T47D (cell line): ENCODE measurements at regions not wholly inside any gene's neighbourhood (a gene's known extent, or its start where the extent isn't known, plus 50 kb on each side); places are given as distances from the start of the nearest gene placed in this dataset.

Experiments
- DNase-seq, 2 experiments: peaks; one replicate each; pipeline versions ENCODE4 v3.0.0 to v3.0.0-alpha.2; 2011 to 2012; ENCODE audit warnings: low read depth in 1 of 2, low spot score in 1 of 2
- JUND ChIP-seq: IDR thresholded peaks from 2 replicates; pipeline ENCODE4 v1.6.1; 2012; ENCODE audit warnings: low read depth
- in situ Hi-C: cut with HindIII; loops from 2 replicates; pipeline ENCODE4 v1.10.0; 2016; ENCODE audit warnings: low sequenced_read_pairs, low pct_unique_long_range_greater_than_20kb

DNA sequence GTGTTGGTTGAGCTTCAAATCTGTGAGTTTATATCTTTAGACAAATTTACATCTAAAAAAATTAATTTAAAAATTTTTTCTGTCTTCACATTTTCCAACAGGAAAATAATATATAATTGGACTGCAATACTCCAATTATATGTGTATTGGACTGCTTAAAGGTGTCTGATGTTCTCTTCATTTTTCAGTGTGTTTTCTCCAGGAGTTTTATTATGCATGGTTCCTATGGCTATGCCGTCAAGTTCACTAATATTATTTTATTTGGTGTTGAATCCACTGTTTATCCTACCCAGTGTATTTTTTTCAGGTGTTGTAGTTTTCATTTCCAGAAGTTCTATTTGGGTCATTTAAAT lies 62.1 kb upstream of the CTLA4 start:
- in situ Hi-C loops: no loop called here
- no peak for TF ChIP-seq JUND
- no peak for DNase-seq

DNA sequence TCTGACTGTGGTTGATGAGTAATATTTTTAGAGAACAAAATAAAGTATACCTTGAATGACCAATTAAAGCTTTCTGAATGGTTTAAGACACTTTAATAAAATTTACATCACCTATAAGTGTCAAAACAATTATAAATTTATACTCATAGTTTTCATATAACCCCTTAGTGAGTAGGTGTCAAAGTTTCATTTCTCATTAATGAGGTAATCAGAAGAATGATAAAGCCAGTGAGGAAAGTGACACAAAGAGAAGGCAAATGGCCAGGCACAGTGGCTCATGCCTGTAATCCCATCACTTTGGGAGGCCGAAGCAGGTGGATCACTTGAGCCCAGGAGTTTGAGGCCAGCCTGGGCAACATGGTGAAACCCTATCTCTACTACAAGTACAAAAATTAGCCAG lies 60.8 kb upstream of the CTLA4 start:
- TF ChIP-seq JUND: no peak
- no peak for DNase-seq
- in situ Hi-C loops: no loop called here

- TF ChIP-seq JUND: no peak
- no peak for DNase-seq
Measured at GRCh38 chr2:203808046-203808750, 59.4 kb upstream of the CTLA4 start.

DNA sequence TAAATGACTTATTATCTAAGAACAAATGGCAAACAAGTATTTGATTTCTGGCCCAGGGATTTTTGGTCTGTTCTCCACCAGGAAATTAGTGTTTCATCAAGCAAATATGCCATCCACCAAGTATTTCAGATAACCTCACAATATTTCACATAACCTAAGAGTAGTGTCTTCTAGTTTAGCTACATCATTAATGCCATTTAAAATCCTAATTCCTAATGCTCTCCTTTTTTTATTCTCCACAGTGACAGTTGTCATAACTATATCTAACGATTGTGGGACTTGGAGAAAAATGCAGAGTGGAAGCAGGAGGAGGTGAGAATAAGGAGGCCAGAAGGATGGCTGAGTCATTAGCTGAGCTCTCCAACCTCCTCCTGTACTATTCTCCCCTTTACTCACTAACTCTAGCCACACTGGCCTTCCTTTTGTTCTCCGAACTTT lies 58.5 kb upstream of the CTLA4 start:
- in situ Hi-C loops: no loop called here
- no peak for TF ChIP-seq JUND

More at GRCh38 chr2:203808046-203808750, 59.4 kb upstream of the CTLA4 start:
- in situ Hi-C loops: no loop called here

GRCh38 chr2:203809991-203810510 lies 57.5 kb upstream of the CTLA4 start:
- DNase-seq: no peak
- in situ Hi-C loops: no loop called here
- TF ChIP-seq JUND: no peak

More for the DNA sequence above, 58.5 kb upstream of the CTLA4 start:
- DNase-seq: no peak

DNA sequence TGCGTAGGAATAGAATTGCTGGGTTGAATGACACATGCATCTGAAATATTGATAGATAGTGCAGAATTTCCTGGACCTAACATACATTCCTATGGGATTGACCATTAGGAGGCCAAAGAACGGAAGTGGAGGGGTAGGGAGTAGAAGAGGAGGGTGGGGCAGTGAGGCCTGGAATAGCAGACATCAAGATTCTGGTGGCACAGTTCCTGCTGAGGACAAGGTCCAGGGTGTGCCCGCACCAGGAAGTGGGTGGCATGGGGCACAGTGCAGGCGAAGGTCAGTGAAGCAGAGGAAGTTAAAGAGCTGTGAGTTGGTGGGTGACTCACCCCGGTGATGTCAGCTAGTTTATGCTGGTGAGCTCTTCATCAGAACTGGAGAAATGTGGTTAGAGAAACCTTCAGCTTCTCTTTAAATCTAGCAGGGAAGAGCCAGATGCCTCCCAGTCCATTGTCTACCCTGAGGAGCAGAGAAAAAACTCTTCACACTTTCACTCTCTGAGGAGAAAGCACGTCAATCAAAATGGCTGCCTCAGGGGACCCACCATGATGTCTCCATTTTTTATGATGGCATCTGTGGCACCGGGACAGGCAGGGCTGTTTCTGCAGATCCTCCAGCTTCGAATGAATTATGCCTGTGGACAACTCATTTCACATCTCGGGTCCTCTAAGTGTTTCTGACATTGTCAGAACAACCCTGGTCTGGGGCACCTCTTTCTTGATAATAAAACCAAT lies 55.9 kb upstream of the CTLA4 start:
- in situ Hi-C loops: no loop called here
- no peak for DNase-seq
- TF ChIP-seq JUND: no peak

GRCh38 chr2:203812294-203813221 lies 55.0 kb upstream of the CTLA4 start:
- no peak for TF ChIP-seq JUND
- in situ Hi-C loops: no loop called here

DNA sequence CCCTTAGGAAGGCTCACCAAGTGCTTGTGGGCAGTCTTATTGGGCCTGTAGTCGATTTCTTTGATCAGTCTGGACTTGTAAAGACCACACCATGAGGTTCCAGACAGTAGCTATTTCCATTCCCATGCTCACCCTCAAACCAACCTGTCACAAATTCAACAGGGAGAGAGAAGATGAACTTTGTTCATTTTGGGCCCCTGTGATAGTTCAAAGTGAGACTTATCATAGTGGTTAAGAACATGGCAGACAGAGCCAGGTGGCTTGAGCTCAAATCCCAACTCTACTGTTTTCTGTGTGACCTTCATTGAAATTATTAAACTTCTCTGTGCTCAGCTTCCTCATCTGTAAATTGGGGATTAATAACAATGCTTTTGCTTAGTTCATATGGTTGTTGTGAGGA lies 53.9 kb upstream of the CTLA4 start:
- in situ Hi-C loops: no loop called here
- DNase-seq: no peak
- no peak for TF ChIP-seq JUND

More at GRCh38 chr2:203812294-203813221, 55.0 kb upstream of the CTLA4 start:
- no peak for DNase-seq

DNA sequence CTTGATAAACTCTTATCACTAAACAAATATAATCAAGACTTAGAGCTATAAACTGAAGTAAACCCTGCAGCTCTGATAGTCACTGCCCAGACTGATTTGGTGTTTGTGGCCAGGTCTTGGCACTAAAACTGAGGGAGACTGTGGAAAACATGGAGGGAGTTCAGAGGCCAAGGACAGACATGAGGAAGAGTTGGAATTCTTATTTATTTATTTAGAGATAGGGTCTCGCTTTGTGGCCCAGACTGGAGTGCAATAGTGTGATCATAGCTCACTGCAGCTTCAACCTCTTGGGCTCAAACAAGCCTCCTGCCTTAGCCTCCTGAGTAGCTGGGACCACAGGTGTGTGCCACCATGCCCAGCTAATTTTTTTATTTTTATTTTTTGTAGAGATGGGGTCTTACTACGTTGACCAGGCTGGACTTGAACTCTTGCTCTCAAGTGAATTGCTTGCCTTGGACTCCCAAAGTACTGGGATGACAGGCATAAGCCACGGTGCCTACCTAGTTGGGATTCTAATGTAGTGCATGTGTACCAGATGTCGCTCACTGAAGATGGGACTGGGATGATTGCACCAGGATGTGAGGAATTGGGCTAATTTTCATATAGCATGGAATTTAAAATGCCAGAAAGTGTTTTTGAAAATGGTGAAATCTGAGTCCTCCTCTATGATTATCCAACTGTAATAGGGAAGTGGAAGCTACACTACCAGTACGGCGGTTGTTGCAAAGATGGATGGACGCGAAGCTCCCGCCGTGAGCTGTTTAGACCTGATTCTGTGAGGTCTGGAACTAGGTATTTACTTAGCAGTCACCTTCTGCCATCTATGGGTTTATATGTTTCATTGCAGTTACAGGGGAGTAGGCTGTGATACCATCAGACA lies 52.7 kb upstream of the CTLA4 start:
- peak; percentile 51 to 68 for DNase-seq
- in situ Hi-C loops: no loop called here
- no peak for TF ChIP-seq JUND

- DNase-seq: no peak
- TF ChIP-seq JUND: no peak
- in situ Hi-C loops: no loop called here
Measured at GRCh38 chr2:203815541-203815898, 52.1 kb upstream of the CTLA4 start.

- no peak for TF ChIP-seq JUND
- in situ Hi-C loops: no loop called here
- no peak for DNase-seq
Measured at GRCh38 chr2:203817147-203817546, 50.4 kb upstream of the CTLA4 start.
